ENCODE measurements at regions not wholly inside any gene's neighbourhood (a gene's known extent, or its start where the extent isn't known, plus 50 kb on each side); places are given as distances from the start of the nearest gene placed in this dataset.

- DNase-seq, result no peak
These were observed 62.0 kb upstream of the SIX3 start for GRCh38 chr2:44879269-44880124.

GRCh38 chr2:44880125-44880483 is 61.4 kb upstream of the SIX3 start:
- no peak for DNase-seq

GRCh38 chr2:44881856-44882255 is 59.6 kb upstream of the SIX3 start:
- no peak for DNase-seq

GRCh38 chr2:44883356-44883755 is 58.1 kb upstream of the SIX3 start:
- no peak for DNase-seq

- DNase-seq, result no peak
These were observed 57.3 kb upstream of the SIX3 start for GRCh38 chr2:44884231-44884630.

- DNase-seq, result no peak
These were observed 56.8 kb upstream of the SIX3 start for GRCh38 chr2:44884677-44885076.

GRCh38 chr2:44886414-44886813 is 55.1 kb upstream of the SIX3 start:
- no peak for DNase-seq

- no peak for DNase-seq
These were observed 52.4 kb upstream of the SIX3 start for GRCh38 chr2:44889096-44889495.

Data from NCI-H1105 (cell line).